ENCODE measurements at regions not wholly inside any gene's neighbourhood (a gene's known extent, or its start where the extent isn't known, plus 50 kb on each side); places are given as distances from the start of the nearest gene placed in this dataset.

DNA sequence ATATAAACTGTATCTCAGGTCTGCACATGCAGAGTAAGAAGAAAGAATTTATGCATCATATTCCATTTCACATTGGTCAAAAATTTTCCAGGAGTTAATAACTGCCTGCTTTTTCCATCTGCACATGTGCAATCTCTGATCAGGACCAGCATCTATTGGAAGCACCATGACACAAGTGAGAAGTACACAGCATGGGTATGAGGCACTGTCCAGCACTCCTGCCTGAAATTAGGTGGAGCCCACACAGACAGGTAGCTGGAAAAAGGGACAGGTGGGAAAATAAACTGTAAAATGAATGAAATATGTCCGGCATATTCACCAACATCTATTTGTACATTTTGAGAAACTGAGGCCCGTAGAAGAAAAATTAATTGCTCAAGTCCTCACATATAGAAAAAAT, 609.2 kb upstream of the NXPH2 start:
- DNase-seq = no peak

DNA sequence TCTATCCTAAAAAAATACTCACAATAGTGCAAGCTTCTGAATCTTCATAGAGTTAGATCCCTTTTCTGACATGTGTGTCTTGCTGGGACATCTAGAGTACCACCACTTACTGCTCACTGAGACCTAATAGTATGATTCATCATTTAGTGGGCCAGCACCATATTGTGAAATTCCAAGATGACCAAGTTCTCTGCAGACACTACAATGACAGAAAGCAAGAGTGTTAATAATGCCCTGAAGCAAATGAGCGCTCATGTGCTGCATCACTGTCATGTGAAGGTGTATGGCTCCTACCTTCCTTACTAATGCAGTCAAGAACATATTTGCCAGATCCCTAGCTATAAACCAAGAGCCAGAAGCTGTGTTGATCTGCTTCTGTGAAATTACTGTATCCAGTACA, 606.2 kb upstream of the NXPH2 start:
- DNase-seq = no peak

DNA sequence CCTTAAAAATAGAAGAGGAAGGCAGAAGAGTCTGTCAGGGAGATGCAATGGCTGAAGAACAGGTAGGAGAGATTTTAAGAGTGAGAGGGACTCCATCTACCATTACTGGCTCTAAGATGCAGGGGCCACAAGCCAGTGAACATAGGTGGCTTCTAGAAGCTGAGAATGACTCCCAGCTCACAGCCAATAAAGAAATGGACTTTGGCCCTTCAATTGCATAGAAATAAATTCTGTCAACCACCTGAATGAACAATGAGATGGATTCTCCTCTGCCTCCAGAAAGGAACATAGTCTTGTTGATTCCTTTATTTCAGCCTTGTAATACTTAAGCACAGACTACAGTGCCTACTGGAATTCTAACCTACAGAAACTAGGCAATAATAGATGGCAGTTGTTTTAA, 603.3 kb upstream of the NXPH2 start:
- DNase-seq = no peak

GRCh38 chr2:139380051-139380450, 599.9 kb upstream of the NXPH2 start:
- no peak for DNase-seq

GRCh38 chr2:139378373-139378772, 598.2 kb upstream of the NXPH2 start:
- DNase-seq = no peak

DNA sequence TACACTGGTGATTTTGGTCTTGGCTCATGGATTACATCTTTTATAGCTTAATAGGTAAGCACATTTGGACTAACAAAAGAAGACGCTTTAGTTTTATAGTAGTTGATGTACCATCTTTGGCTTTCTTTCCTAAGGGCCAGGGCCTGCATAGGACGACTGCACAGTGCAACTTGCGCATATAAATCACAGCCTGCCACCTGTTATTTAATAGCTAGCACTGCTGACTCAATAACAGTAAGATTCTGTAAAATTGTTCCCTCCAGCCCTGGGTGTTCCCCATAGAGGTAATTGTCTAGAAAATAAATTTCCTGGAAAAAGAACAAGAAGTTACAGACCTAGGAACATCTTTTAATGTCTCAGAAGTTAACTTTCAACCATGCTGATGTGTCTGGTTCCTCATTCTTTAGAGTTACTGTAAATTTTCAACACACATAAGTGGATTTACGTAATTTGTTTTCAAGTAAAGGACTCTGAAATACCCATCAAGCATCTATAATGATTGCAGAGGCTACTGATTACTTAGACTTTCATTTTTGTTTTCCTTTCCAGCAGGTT, 594.2 kb upstream of the NXPH2 start:
- no peak for DNase-seq

- no peak for DNase-seq
Measured at GRCh38 chr2:139369423-139370409, 589.5 kb upstream of the NXPH2 start.

DNA sequence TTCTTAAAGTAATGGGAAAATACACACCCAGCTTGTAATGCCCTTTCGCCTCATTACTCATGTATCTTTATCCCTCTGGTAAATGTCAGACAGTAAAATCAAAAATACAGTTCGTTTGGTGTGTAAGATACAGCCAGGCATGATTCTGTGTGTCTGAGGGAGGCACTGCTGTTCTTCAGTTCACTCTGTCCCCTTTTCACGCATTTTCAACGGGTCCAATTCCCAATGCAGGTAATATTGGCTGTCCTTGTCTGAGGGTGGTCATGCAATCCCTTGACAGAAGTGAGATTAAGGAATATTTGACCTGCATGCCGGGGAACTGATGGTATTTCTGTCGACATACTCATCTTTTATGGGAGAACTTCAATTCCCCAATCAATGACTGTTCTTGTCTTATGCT, 587.2 kb upstream of the NXPH2 start:
- DNase-seq = no peak

DNA sequence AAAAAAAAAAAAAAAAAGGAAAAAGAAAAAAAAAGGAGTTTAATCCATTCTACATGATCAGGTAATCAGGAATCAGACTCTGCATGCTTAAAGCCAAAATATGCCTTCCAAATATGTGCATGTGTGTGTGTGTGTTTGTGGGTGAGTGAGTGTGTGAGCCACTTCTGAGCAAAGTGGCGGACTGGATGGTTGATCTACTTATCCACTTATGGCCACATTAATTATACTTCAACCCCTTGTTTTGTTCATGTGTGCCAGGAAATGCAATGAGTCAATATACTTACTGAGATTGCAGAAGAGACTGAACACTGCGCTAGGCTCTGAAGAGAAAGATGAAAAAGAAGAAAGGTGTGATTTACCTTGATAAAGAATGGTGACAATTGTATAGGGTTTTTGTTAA, 586.5 kb upstream of the NXPH2 start:
- DNase-seq = no peak

- no peak for DNase-seq
Measured at GRCh38 chr2:139365189-139365588, 585.0 kb upstream of the NXPH2 start.

- no peak for DNase-seq
Measured at GRCh38 chr2:139360654-139361053, 580.5 kb upstream of the NXPH2 start.

- DNase-seq = no peak
Measured at GRCh38 chr2:139359818-139360217, 579.6 kb upstream of the NXPH2 start.

DNA sequence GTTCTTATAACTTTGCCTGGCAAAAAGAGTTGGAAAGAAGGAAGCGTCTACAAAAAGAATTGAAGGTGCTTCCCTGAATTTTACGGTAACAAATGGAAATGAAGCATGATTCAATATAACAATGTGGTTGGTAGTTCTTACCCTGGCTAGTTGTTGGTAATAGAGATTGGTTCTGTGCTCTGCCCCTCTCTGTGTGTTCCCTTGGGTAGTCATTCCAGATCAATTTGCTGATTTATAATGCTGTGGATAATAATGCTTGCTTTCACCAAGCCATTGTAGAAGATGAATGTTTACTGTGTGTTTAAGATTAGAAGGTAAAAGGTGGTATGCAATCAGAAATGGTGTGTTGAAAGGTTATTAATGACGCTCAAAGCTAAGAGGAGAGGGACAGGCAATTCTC, 577.8 kb upstream of the NXPH2 start:
- no peak for DNase-seq

DNA sequence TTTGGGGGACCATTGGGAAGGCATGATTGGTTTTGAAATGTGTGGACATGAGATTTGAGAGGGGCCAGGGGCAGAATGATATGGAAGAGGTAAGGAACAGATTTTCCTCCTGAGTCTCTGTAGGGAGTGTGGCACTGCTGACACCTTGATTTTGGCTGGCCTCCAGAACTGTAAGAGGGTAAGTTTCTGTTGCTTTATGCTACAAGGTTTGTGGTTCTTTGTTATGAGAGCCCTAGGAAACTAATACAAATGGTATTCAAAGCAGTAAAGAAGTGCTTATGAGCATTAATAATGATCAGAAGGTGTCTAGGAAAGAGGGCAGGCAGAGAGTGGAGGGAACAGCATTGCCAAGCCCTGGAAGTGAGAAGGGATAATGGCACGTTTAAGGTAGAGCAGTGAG, 574.3 kb upstream of the NXPH2 start:
- no peak for DNase-seq

DNA sequence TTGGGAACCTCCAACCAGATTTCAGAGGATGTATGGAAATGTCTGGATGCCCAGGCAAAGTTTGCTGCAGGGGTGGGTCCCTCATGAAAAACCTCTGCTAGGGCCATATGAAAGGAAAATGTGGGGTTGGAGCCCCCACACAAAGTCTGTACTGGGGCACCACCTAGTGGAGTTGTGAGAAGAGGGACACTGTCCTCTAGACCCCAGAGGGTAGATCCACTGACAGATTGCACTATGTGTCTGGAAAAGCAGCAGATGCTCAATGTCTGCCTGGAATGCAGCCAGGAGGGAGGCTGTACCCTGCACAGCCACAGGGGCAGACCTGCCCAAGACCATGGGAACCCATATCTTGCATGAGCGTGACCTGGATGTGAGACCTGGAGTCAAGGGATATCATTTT, 573.7 kb upstream of the NXPH2 start:
- no peak for DNase-seq

DNA sequence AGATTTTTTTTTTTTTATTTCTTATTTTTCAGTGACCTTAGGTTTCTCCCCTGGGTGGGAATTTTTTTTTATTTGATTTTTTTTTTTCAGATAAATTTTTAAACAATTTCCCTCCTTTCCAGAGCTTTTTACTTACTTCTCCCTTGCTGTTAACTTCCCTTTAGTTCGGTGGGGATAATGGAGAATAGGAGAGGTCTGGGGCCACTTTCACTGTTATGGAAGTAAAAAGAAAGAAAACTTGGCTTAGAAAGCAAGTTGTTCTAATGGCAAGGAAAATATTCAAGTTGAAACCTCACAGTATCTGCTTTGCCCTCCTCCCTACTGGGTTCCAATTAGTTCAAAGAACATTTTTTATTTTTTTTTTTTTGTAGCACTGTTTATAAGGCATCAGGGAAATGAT, 537.1 kb upstream of the NXPH2 start:
- DNase-seq = no peak

DNA sequence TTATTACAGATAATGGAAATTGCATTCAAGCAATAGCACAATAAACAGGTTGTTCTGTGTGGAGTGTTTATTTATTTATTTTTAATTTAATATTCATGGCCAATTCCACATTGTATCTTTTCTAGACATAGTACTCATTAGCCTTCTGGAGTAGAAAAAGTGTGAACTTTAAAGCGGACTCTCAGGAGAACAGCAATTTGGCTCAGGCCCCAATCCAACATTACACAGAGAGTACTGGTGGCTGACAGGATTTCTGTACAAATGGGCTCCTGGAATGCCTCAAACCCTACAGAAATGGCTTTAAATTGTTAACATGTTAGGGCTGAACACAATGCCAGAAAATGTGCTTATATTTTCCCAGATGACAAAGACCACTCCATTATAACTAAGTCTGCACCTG, 533.9 kb upstream of the NXPH2 start:
- DNase-seq = no peak

DNA sequence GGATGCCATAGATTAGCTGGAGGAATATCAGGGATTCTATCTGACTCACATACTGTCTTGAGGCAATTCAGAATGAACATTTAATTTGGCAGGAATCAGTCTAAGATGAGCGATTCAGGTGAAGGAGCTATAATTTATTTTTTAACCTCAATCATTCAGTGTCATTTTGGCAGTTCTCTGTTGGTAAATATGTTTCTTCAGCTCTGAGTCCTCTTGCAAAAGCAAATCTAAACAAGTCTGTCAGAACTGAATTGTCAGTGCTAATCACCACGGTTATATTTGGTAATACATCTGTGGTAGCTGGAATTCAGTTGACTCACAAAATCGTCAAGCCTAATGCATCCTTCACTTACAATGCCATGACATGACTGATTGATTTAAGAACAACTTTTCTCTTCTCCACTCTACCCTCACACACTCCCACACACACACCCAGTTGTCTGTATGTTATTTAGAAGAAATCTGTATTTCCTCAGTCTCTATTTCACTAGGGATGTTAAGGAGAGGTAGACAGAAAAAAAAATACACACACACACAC, 516.6 kb upstream of the NXPH2 start:
- DNase-seq = no peak

GRCh38 chr2:139293992-139294548, 513.9 kb upstream of the NXPH2 start:
- no peak for DNase-seq

GRCh38 chr2:139281124-139281523, 500.9 kb upstream of the NXPH2 start:
- no peak for DNase-seq

DNA sequence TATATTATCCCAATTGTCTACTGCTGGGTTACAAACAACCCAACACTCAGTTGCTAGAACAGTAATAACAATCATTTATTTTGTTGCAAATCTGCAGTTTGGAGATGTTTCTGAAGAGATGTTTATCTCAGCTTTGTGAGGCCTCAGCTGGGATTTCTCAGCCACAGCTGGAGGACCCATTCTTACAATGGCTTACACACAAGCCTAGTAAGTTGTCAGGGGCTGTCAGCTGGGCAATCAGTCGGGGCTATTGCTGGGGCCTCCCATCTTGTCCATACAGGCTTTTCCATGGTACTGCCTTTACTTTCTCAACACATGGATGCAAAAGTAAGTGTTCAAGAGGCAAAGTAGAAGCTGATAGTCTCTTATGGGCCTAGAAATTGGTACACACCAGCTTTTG, 491.7 kb upstream of the NXPH2 start:
- DNase-seq = no peak

DNA sequence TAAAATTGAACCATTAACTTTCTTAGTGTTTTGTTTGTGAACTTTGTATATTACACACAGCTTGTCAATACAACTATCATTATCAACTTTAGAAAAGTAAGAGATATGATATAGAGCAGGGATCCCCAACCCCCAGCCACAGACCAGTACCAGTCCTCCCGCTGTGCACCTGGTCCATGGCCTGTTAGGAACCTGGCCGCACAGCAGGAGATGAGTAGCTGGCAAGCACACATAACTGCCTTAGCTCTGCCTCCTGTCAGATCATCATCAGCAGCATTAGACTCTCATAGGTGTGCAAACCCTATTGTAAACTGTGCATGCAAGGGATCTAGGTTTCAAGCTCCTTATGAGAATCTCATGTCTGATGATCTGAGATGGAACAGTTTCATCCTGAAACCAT, 491.0 kb upstream of the NXPH2 start:
- DNase-seq = no peak

- no peak for DNase-seq
Measured at GRCh38 chr2:139260052-139260430, 479.9 kb upstream of the NXPH2 start.

DNA sequence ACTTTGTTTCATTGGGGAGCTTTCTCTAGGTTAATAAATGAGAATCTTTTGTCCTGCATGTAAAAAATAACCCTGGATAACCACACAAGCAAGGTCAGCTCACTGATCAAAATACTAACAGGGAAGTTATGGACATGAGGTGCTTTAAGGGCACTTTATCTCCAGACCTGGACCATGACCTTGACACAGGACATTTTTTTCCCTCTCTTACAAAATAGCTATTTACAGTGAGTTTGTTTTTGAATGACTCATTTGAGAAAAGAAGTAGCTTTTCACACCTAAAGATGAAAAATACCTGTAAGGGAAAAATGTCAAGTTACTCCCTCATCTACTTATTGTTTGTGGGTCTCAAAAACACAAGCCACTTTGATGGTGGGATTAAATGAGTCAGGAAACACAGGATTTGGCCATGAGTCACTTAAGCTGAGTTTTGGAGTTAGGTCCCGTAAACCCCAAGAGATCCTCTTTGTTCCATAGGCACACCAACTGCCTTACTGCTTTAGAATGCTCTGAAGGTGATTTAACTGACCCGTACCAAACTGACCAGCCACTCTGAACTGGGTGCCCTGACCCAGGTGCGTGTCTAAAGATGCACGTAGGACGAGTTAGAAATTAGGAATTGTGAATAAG, 479.3 kb upstream of the NXPH2 start:
- no peak for DNase-seq

Measured in activated CD4-positive, alpha-beta T cell treated with anti-CD3 and anti-CD28 coated beads, Interleukin-2, Interleukin-6, amounts not matched to agents 100 ng/mL and 50 ng/mL, durations not matched to agents 16 hours and 8 hours (primary cell).